AG08396 (cell line): ENCODE measurements at regions not wholly inside any gene's neighbourhood (a gene's known extent, or its start where the extent isn't known, plus 50 kb on each side); places are given as distances from the start of the nearest gene placed in this dataset.

Source experiments
- DNase-seq: peaks from one replicate; pipeline ENCODE4 v3.0.0; 2012; ENCODE audit warnings: low spot score, mixed read lengths

DNA sequence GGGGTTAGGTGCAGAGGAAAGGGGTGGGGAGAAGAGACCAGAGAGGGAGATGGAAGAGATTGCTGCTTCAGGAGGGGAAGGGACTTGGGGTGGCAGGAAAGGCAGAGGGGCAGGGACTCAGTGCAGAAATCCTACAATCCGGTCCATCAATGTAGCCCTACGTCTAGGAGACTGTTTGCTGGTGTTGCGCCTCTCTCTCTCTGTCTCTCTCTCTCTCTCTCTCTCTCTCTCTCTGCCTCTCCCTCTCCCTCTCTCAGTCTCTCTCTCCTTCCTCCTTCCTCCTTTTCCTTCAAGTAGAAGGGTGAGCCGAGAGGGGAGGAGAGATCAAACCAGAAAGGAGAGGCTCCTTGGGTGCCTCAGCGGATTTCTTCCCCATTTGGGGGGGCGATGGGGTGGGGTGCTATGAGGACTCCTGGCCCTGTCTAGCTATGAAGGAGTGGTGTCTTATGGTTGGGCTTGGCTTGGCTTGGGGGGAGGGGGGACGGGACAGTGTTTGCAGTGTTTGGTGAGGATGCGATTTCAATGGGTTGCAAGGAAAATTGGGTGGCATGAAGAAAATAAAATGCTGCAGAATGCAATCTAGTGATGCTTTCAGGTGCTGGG lies 181.2 kb downstream of the TBXT start:
- DNase-seq, result no peak

DNA sequence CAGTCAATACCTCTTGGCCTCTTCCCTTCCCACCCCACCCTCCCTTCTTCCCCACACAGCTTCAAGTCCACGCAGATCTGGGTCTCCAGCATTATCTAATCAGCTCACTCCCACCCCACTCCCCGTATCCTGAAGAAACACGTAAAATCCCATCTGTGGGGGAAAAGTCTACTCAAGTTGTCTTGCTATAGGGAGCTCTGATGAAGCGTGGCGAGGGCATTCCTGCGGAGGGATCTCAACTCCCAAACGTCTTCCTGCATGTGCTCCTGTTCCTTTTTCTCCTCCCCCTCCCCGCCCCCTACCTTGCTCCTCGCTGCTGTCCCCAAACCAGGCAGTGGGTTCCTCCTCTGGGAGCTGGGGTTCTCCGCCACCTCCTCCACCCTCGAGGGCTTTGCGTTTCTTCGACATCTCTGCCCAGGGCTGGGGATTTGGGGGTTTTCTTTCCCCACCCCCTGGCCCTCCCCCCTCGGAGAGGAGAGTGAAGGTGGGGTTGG lies 181.8 kb downstream of the TBXT start:
- DNase-seq, result no peak

DNA sequence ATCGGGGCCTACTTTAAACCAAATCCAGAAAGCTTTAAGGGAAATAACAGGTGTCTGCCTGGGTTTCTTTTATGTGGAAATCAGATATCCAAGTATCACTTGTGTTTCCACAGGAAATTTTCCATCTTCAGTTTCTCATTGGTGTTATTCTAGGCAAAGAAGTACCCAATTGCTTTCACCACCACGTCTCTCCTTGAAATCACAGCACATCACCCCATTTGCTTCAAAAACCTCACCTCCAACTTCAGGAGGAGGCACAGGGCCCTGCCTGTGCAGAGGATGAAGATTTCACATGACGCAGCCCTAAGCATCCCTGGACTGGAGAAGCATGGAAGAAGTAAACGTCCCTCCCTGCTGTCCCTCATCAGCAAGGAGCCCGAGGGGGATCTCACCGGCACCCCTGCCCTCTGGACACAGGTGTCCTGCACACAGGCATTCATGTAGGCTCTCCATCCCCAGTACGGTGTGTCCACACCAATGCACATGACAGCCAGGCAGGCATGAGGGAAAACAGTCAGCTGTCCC lies 182.3 kb downstream of the TBXT start:
- no peak for DNase-seq

GRCh38 chr6:165984729-165985275 lies 182.8 kb downstream of the TBXT start:
- no peak for DNase-seq

DNA sequence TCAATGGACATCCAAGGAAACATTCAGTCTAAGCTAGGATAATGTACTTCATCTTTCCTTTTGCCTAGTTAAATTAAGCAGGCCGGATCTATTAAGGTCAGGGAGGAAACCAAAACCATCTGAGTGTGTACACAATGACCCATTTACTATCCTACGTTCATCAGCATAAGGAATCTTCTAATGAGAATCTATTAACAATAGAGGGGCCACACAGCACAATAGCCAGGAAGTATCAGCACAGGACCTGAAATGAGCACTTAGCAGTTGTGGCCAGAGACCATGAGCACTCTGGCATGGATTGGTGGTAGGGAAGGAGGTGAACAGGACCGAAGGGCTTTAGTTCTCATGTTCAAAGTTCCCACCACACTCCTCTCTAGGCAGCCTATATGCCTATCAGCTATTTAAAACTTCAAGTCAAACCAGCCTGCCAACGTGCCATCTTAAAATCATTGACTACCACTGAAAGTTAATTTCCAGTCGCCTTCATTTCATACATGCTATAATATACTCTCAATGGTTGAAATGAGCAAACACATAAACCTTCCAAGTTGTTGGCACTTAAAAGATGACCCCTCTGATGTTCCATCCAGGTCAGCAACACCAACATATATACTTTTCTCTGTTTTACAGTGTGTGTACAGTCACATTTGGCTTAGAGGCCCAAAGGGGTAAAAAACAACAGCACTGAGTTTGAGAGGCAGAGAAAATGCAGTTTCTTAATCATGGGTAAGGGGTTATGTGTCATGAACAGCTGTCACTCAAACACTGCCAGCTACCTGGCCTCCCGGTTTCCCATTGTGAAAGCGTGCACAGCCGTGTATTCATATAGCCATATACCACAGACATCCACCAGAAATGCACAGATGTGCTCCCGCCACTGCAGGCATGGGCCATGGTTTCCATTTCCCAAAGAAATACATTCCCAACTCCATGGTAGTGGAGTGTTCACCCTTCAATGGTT lies 184.3 kb downstream of the TBXT start:
- DNase-seq, result no peak

- no peak for DNase-seq
Observed at GRCh38 chr6:165978476-165978875, 189.2 kb downstream of the TBXT start.

DNA sequence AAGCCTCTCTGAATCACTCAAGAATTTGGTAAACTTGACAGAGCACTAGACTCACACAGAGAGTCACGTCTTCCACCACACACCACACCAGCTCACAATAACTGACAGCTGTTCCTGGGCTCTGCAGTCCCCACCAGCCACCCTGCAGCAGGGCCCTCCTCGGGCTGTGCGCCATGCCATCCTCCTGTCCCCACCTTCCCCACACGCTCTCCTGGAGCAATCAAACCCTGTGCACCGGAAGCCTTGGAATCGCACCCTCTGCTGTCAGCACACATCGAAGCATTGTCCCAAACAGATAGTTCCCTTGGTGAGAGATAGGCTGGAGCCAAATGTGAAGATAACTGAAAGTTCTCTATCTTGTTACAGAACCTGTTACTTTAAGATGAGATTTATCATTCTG lies 191.0 kb downstream of the TBXT start:
- no peak for DNase-seq

GRCh38 chr6:165974817-165975216 lies 192.8 kb downstream of the TBXT start:
- DNase-seq, result no peak

- no peak for DNase-seq
Observed at GRCh38 chr6:165973473-165973872, 194.2 kb downstream of the TBXT start.

GRCh38 chr6:165972139-165972802 lies 195.4 kb downstream of the TBXT start:
- DNase-seq, result no peak

GRCh38 chr6:165971202-165971601 lies 196.4 kb downstream of the TBXT start:
- no peak for DNase-seq

DNA sequence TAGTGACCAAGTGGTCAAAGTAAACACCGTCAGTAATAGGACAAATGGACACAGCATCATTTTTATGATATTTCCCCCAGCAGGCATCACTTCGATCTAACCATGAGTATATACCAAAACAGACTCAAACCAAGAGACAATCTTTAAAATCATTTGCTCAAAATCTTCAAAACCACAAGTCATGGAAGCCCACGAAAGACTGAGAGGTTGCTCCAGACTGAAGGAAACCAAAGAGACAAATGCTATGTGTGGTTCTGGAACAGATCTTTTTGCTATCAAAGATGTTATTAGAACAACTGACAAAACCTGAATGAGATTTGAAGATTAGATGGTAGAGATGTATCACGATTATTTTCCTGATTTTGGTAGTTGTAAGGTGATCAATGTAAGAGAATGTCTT lies 197.7 kb downstream of the TBXT start:
- no peak for DNase-seq

DNA sequence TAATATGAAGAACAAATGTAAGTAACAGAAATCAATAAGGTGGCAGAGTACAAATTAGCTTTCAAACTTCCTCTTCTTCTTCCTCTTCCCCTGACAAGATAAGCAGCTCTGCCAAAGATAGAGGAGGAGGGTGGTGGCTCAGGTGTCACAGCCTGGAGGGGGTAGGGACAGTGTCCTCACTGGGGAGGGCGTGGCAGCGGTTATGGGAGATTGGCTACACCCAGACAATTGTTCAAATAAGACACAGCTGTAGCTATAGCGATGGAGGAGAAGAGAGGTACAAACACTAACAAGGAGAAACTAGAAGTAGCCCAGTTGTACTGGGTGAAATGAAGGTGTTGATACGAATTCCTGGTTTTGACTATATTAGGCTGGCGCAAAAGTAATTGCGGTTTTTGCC lies 198.5 kb downstream of the TBXT start:
- no peak for DNase-seq

DNA sequence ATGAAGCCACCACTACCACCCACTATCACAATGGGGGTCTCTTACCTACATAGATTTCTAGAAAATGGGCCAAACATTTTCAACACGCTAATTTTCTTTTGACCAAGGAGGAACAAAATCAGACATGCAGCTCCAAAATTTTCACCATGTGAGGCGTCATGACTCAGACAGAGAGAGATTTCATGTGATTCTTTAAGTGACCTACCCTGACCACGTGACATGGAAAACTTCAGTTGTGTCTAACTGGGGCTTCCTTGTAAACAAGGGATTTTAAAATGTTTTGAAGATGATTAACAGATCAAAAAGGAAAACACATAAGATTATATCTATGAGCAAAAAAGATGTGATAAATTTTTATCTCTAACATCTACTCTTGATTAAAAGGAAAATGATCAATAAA lies 199.2 kb downstream of the TBXT start:
- DNase-seq, result no peak

GRCh38 chr6:165967810-165968407 lies 199.7 kb downstream of the TBXT start:
- DNase-seq, result no peak

GRCh38 chr6:165963750-165964149 lies 203.9 kb downstream of the TBXT start:
- no peak for DNase-seq

DNA sequence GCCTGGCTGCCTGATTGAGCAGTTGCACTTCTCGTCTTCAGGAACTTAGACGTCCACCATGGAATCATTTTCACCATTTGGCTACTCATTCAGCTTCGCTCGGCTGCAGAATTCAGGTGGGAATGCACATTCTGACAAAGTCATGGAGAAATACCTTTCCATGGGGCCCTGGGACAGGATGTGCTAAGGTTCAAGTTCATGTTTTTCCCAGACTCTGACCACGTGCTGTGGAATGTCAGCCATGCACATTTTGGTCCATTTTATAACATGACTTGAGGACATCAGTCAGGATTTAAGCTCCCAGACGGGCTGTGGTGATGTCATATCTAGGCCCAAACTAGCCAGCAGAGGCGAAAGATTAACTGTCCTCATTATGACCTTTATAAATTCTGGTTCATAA lies 205.3 kb downstream of the TBXT start:
- DNase-seq, result no peak

DNA sequence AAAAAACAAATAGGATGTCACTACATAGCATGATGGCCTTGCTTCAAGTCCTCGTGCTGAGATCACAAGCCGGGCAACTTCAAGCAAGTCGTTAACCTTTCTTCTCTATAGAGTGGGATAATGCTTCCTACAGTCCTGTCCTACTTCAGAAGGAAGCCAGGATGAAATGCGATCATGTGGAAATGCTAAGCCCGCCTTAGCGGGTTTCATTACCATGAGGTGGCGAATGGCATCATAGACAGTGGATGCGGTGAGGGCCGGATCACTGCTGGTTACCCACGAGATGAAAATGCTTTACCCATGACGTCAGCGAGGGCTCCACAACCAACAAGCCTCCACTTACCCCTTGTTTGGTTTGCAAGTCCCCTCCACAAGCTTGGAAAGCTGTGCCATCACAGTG lies 206.4 kb downstream of the TBXT start:
- no peak for DNase-seq

- no peak for DNase-seq
Observed at GRCh38 chr6:165960695-165961094, 207.0 kb downstream of the TBXT start.

DNA sequence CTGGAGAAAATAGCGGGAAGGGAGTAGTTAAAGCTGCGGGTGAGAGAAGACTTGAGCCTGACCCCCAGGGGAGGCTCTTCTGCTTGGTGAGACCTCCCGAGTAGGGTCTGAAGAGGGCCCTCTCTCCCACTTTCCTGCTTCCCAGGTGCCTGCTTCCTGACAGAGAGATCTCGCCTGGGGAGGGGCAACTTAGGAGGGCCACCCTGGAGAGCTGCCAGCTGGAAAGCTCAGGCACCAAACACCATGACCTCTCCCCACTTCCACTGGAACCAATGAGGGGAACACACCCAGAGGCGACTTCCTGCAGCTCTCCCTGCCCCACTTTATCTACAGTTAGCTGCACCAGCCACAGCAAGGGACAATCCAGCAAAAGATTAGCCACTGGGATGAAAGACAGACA lies 208.0 kb downstream of the TBXT start:
- DNase-seq, result no peak

DNA sequence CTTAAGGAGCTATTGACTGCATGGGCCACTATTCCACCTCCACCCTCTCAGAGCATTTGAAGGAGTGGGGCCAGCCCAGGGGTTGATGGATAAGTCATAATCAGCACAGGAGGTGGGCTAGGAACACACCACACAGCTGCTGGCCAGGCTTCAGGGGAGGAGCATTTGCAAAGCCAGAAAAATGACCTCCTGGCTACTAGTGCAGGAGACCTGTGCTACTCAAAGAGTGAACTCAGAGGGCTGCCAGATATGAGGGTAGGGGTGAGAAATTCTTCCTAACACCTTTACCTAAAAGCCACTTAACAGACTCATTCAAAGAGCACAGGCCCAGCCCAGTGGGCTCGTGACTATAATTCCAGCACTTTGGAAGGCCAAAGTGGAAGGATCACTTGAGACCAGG lies 210.8 kb downstream of the TBXT start:
- no peak for DNase-seq

DNA sequence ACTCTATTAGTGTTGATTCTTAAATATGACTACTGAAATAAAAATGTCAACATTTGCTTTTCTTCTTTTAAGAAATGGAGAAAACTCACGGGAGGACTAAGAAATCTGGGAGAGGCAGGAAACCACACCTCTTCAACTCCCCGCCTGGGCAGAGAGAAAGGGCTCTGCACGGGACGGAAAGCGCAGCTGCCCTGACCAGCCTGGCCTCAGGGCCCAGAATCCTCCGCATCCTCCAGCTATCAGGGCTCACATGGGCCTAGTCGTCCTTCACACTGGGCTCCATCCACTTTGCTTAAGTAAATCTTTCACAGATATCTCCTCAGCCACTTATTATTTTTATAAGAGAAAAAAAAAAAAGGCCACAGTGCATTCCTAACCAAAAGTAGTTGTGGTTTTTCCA lies 215.1 kb downstream of the TBXT start:
- DNase-seq, result no peak
